OCI-LY1 (cell line): ENCODE measurements at regions not wholly inside any gene's neighbourhood (a gene's known extent, or its start where the extent isn't known, plus 50 kb on each side); places are given as distances from the start of the nearest gene placed in this dataset.

ENCODE experiments used
- H2AFZ ChIP-seq: fragments of 200-600 bp; sonication (generic), shearing (Covaris generic); 2 replicates; pipeline ENCODE4 v1.6.0; 2014; ENCODE audit warnings: antibody characterized with exemption, mild to moderate bottlenecking, low read length
- H3F3A ChIP-seq: fragments of 200-600 bp; sonication (generic), shearing (Covaris generic); 2 replicates; pipeline ENCODE4 v1.6.0; 2014; ENCODE audit warnings: mild to moderate bottlenecking, antibody characterized with exemption, low read length, moderate library complexity; ENCODE audit not compliant: insufficient read depth
- H3K27ac ChIP-seq: fragments of 200-600 bp; sonication (generic); 2 replicates; pipeline ENCODE4 v1.5.1; 2014; ENCODE audit warnings: low read length, mixed run types, mild to moderate bottlenecking, low read depth; ENCODE audit not compliant: poor library complexity, severe bottlenecking
- H3K27me3 ChIP-seq: fragments of 200-600 bp; sonication (generic); 2 replicates; pipeline ENCODE4 v1.6.0; 2014; ENCODE audit warnings: antibody characterized with exemption, mild to moderate bottlenecking, low read length, moderate library complexity; ENCODE audit not compliant: insufficient read depth
- H3K36me3 ChIP-seq: fragments of 200-600 bp; sonication (generic); 2 replicates; pipeline ENCODE4 v1.6.1; 2014; ENCODE audit warnings: mild to moderate bottlenecking, antibody characterized with exemption, low read length, moderate library complexity, mixed read lengths; ENCODE audit not compliant: insufficient read depth
- H3K4me1 ChIP-seq: fragments of 200-600 bp; sonication (generic); 2 replicates; pipeline ENCODE4 v1.5.1; 2014; ENCODE audit warnings: mild to moderate bottlenecking, low read length, moderate library complexity; ENCODE audit not compliant: insufficient read depth, severe bottlenecking
- H3K4me2 ChIP-seq: fragments of 200-600 bp; sonication (generic), shearing (Covaris generic); 2 replicates; pipeline ENCODE4 v1.6.1; 2014; ENCODE audit warnings: low read length
- H3K4me3 ChIP-seq: fragments of 200-600 bp; sonication (generic); 2 replicates; pipeline ENCODE4 v1.5.1; 2014; ENCODE audit warnings: low read length, low read depth, mild to moderate bottlenecking, mixed read lengths; ENCODE audit not compliant: poor library complexity, severe bottlenecking
- H3K79me2 ChIP-seq: fragments of 200-600 bp; shearing (Covaris generic); 2 replicates; pipeline ENCODE4 v1.6.1; 2016; ENCODE audit warnings: mixed run types, low read length, mixed read lengths; ENCODE audit not compliant: insufficient read depth
- H3K9ac ChIP-seq: fragments of 200-600 bp; sonication (generic), shearing (Covaris generic); 2 replicates; pipeline ENCODE4 v1.6.1; 2014; ENCODE audit warnings: mild to moderate bottlenecking, low read length, mixed read lengths
- H3K9me2 ChIP-seq: fragments of 200-600 bp; sonication (generic), shearing (Covaris generic); 2 replicates; pipeline ENCODE4 v1.6.1; 2014; ENCODE audit warnings: low read depth, mild to moderate bottlenecking, low read length, mixed read lengths
- H3K9me3 ChIP-seq: fragments of 200-600 bp; shearing (Covaris generic); 2 replicates; pipeline ENCODE4 v1.6.1; 2014; ENCODE audit warnings: low read length, mixed read lengths
- H4K20me1 ChIP-seq: fragments of 200-600 bp; sonication (generic), shearing (Covaris generic); 2 replicates; pipeline ENCODE4 v1.6.0; 2016; ENCODE audit warnings: mild to moderate bottlenecking, low read length; ENCODE audit not compliant: insufficient read depth
- EZH2 ChIP-seq: fragments of 200-600 bp; sonication (generic), shearing (Covaris generic); IDR thresholded peaks from 2 replicates; pipeline ENCODE4 v1.8.0; 2017; ENCODE audit warnings: borderline replicate concordance, mixed run types, mild to moderate bottlenecking, antibody characterized with exemption, low read length, moderate library complexity, mixed read lengths
- TF ChIP-seq, protein P1 (sequence below): fragments of 200-600 bp; sonication (generic), shearing (Covaris generic); IDR thresholded peaks from 2 replicates; pipeline ENCODE4 v1.5.1; 2017; ENCODE audit warnings: mild to moderate bottlenecking, antibody characterized with exemption, low read length, moderate library complexity, mixed read lengths

DNA sequence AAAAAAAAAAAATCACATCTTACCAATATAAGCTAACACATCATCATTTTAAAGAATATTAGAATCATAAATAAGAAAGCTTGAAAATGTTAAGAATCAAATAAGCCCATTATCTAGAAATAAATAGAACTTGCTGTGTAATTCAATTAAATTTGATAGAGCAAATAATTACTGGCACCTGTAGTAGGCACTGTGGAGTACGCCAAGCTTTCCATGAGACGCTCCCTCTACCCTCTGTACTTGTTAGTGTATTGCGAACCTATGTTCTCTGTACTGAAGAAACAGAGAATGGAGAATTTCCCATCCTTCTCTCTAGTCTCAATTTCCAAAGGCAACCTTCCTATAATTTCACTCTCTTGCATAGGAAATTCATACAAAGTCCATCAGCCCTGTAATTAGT, 61.7 kb upstream of the HAND2 start:
- no peak overlapping the region for H2AFZ ChIP-seq
- no peak overlapping the region for H3K4me3 ChIP-seq
- no peaks in the 10 kb centered on the region for H3K9me2 ChIP-seq
- no peaks in the 10 kb centered on the region for H3K27me3 ChIP-seq
- no peak overlapping the region for H3K4me2 ChIP-seq
- H3K9me3 ChIP-seq = no peaks in the 10 kb centered on the region
- H4K20me1 ChIP-seq = no peaks in the 10 kb centered on the region
- no peak overlapping the region for H3K9ac ChIP-seq
- H3K27ac ChIP-seq = no peak overlapping the region
- H3K36me3 ChIP-seq = no peaks in the 10 kb centered on the region
- H3K4me1 ChIP-seq = no peaks in the 10 kb centered on the region
- H3F3A ChIP-seq = no peaks in the 10 kb centered on the region
- no peaks in the 10 kb centered on the region for H3K79me2 ChIP-seq
- TF ChIP-seq, protein P1, sequence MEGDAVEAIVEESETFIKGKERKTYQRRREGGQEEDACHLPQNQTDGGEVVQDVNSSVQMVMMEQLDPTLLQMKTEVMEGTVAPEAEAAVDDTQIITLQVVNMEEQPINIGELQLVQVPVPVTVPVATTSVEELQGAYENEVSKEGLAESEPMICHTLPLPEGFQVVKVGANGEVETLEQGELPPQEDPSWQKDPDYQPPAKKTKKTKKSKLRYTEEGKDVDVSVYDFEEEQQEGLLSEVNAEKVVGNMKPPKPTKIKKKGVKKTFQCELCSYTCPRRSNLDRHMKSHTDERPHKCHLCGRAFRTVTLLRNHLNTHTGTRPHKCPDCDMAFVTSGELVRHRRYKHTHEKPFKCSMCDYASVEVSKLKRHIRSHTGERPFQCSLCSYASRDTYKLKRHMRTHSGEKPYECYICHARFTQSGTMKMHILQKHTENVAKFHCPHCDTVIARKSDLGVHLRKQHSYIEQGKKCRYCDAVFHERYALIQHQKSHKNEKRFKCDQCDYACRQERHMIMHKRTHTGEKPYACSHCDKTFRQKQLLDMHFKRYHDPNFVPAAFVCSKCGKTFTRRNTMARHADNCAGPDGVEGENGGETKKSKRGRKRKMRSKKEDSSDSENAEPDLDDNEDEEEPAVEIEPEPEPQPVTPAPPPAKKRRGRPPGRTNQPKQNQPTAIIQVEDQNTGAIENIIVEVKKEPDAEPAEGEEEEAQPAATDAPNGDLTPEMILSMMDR = no peak; the same call in 1 of the 2 replicates
- TF ChIP-seq EZH2 = no peak

DNA sequence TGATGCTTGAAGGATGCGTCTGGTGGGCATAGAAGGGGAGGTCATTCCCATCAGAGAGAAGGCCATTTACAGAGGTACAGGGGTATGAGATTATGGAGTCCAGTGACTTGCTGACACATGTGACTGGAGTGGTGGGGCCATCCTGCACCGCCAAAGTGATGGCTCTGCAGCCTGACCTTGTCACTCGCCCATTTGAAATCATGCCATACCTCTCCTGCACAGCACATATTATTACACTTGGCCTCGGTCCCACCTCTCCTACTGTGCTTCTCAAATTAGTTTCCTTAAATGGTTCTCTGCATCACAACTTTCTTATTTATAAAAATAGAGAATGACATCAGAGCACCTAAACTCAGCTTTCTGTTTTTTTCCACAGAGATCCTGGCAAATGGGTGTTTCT, 60.7 kb upstream of the HAND2 start:
- no peaks in the 10 kb centered on the region for H4K20me1 ChIP-seq
- H3K36me3 ChIP-seq = no peaks in the 10 kb centered on the region
- H3K4me3 ChIP-seq = no peak overlapping the region
- no peak overlapping the region for H3K9ac ChIP-seq
- H3F3A ChIP-seq = no peaks in the 10 kb centered on the region
- no peaks in the 10 kb centered on the region for H3K4me1 ChIP-seq
- no peaks in the 10 kb centered on the region for H3K9me2 ChIP-seq
- TF ChIP-seq, protein P1 = no peak
- TF ChIP-seq EZH2 = no peak
- no peaks in the 10 kb centered on the region for H3K79me2 ChIP-seq
- no peak overlapping the region for H3K27ac ChIP-seq
- no peak overlapping the region for H2AFZ ChIP-seq
- no peaks in the 10 kb centered on the region for H3K27me3 ChIP-seq
- no peaks in the 10 kb centered on the region for H3K9me3 ChIP-seq
- no peak overlapping the region for H3K4me2 ChIP-seq

DNA sequence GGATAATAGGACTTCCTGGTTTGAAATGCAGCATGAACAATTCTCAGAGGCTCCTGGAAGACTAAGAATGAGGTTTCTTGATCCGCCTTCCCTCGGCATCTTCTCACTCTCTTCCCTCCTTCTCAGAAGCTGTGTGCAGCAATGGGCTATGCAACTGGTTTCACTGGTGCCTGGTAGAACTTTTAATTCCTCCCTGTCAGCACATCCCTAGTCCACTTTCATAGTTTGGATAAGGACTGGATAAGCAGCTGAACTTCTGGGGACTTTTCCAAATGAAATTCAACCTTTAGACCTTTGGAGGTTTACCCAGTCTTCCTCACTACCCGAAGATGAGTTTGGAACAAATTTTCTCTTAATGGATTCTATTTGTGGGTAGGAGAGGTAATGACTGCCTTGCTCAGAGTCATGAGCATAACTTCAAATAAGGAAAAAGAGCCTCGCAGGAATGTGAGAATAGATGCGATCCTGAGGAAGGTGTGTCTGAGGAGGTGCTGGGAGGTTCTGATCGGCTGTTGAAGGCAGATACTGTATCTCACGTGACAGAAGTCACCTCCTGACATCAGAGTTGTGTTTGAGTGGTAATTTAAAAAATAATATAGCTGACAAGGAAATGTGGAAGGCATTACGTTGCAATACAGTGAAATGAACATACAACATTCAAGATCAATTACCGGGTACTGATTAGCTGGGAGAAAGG, 56.0 kb upstream of the HAND2 start:
- H3K27me3 ChIP-seq = no peaks in the 10 kb centered on the region
- H4K20me1 ChIP-seq = no peaks in the 10 kb centered on the region
- no peaks in the 10 kb centered on the region for H3K9me3 ChIP-seq
- H3F3A ChIP-seq = no peaks in the 10 kb centered on the region
- no peaks in the 10 kb centered on the region for H3K4me1 ChIP-seq
- TF ChIP-seq EZH2 = no peak
- TF ChIP-seq, protein P1 = no peak
- H3K36me3 ChIP-seq = no peaks in the 10 kb centered on the region
- H3K9me2 ChIP-seq = no peaks in the 10 kb centered on the region
- H3K9ac ChIP-seq = no peak overlapping the region
- H3K27ac ChIP-seq = no peak overlapping the region
- no peaks in the 10 kb centered on the region for H3K79me2 ChIP-seq
- no peak overlapping the region for H2AFZ ChIP-seq
- no peak overlapping the region for H3K4me3 ChIP-seq
- no peak overlapping the region for H3K4me2 ChIP-seq
